ENCODE measurements at regions not wholly inside any gene's neighbourhood (a gene's known extent, or its start where the extent isn't known, plus 50 kb on each side); places are given as distances from the start of the nearest gene placed in this dataset.

GRCh38 chr3:178244733-178245709 lies 291.2 kb upstream of the KCNMB2 start:
- no peak for DNase-seq

- no peak for DNase-seq
Observed at GRCh38 chr3:178246004-178246403, 290.2 kb upstream of the KCNMB2 start.

- DNase-seq, result no peak
Observed at GRCh38 chr3:178255315-178255714, 280.9 kb upstream of the KCNMB2 start.

- no peak for DNase-seq
Observed at GRCh38 chr3:178257491-178257890, 278.7 kb upstream of the KCNMB2 start.

- DNase-seq, result no peak
Observed at GRCh38 chr3:178258121-178258520, 278.1 kb upstream of the KCNMB2 start.

GRCh38 chr3:178259703-178260102 lies 276.5 kb upstream of the KCNMB2 start:
- no peak for DNase-seq

GRCh38 chr3:178260887-178261565 lies 275.2 kb upstream of the KCNMB2 start:
- DNase-seq, result no peak

- DNase-seq, result no peak
Observed at GRCh38 chr3:178263236-178263916, 272.9 kb upstream of the KCNMB2 start.

- no peak for DNase-seq
Observed at GRCh38 chr3:178267158-178267844, 268.9 kb upstream of the KCNMB2 start.

- DNase-seq, result no peak
Observed at GRCh38 chr3:178270838-178271237, 265.4 kb upstream of the KCNMB2 start.

GRCh38 chr3:178271740-178272387 lies 264.4 kb upstream of the KCNMB2 start:
- no peak for DNase-seq

GRCh38 chr3:178272841-178273240 lies 263.4 kb upstream of the KCNMB2 start:
- DNase-seq, result no peak

- DNase-seq, result no peak
Observed at GRCh38 chr3:178274711-178275110, 261.5 kb upstream of the KCNMB2 start.

- DNase-seq, result no peak
Observed at GRCh38 chr3:178275311-178275710, 260.9 kb upstream of the KCNMB2 start.

GRCh38 chr3:178275793-178276192 lies 260.4 kb upstream of the KCNMB2 start:
- no peak for DNase-seq

- no peak for DNase-seq
Observed at GRCh38 chr3:178277605-178278004, 258.6 kb upstream of the KCNMB2 start.

GRCh38 chr3:178283561-178283960 lies 252.7 kb upstream of the KCNMB2 start:
- DNase-seq, result no peak

GRCh38 chr3:178284181-178284580 lies 252.1 kb upstream of the KCNMB2 start:
- DNase-seq, result no peak

- no peak for DNase-seq
Observed at GRCh38 chr3:178288074-178288473, 248.2 kb upstream of the KCNMB2 start.

- no peak for DNase-seq
Observed at GRCh38 chr3:178289544-178290160, 246.6 kb upstream of the KCNMB2 start.

- no peak for DNase-seq
Observed at GRCh38 chr3:178291574-178292370, 244.5 kb upstream of the KCNMB2 start.

All from hippocampal formation (tissue), 2 donors.